ENCODE measurements at regions not wholly inside any gene's neighbourhood (a gene's known extent, or its start where the extent isn't known, plus 50 kb on each side); places are given as distances from the start of the nearest gene placed in this dataset.

DNA sequence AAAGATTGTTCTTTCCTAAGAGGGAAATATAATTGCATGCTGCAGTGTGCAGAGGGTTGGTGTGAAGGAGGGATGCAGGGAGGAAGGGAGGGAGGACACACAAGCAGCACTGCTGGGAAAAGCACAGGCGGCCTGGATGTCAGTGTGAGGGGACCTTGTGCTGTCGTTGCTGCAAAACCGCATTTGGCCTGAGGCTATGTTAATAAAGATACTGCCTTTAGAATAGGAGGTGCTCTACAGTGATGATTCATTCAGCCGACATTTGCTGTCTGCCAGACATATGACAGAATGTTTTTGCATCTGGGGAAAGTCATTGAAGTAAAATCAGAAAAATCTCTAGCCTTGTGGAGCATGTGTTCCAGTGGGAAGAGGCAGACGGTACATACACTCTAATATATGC lies 50.5 kb upstream of the TRIM26 start:
- peaks cover 35% of the 10 kb centered on the region for H3K27me3 Mint-ChIP-seq (ENCODE audit: low read depth)
- H3K9me3 Mint-ChIP-seq, result peaks cover 8% of the 10 kb centered on the region
- H3K36me3 Mint-ChIP-seq, result peaks cover 41% of the 10 kb centered on the region
- DNase-seq (ENCODE audit: low spot score) (no peak), ATAC-seq (no peak)
- ChIA-PET POLR2A (no interaction called here), CTCF (no interaction called here)
- H3K27ac Mint-ChIP-seq, result no peak overlapping the region
- no peak for TF ChIP-seq NFE2L1 (CRISPR knock-in tag; IDR thresholded peaks at IDR 0.05)
- no peak for TF ChIP-seq EMX1 (CRISPR knock-in tag; IDR thresholded peaks at IDR 0.05)
- no peak for TF ChIP-seq ATF3 (CRISPR knock-in tag; conservative IDR thresholded peaks at IDR 0.05)
- TF ChIP-seq NR2C2 (CRISPR knock-in tag; IDR thresholded peaks at IDR 0.05), result no peak
- no peak for TF ChIP-seq SMAD4 (CRISPR knock-in tag; IDR thresholded peaks at IDR 0.05)
- no peak for TF ChIP-seq ZNF219 (CRISPR knock-in tag; IDR thresholded peaks at IDR 0.05; ENCODE audit: borderline replicate concordance)
- TF ChIP-seq ZNF263 (CRISPR knock-in tag; IDR thresholded peaks at IDR 0.05; ENCODE audit: low read depth), result no peak
- no peak for TF ChIP-seq ARID4B (CRISPR knock-in tag; IDR thresholded peaks at IDR 0.05; ENCODE audit: borderline replicate concordance)
- TF ChIP-seq FOXP1 (CRISPR knock-in tag; IDR thresholded peaks at IDR 0.05; ENCODE audit: borderline replicate concordance), result no peak
- peaks cover 6% of the 10 kb centered on the region for H3K4me1 Mint-ChIP-seq
- H3K4me3 Mint-ChIP-seq, result no peak overlapping the region

Data from WTC11 (cell line).